Osteoblast (primary cell): ENCODE measurements at regions not wholly inside any gene's neighbourhood (a gene's known extent, or its start where the extent isn't known, plus 50 kb on each side); places are given as distances from the start of the nearest gene placed in this dataset.

Experiments used
- DNase-seq: peaks from one replicate; pipeline ENCODE4 v3.0.0; 2011; ENCODE audit warnings: low spot score, mixed read lengths; ENCODE audit not compliant: insufficient read length; ENCODE audit errors: missing footprints
- H2AFZ ChIP-seq: 2 replicates; pipeline ENCODE4 v1.6.0; 2011; ENCODE audit warnings: mild to moderate bottlenecking, low read length
- H3K27ac ChIP-seq: 2 replicates; pipeline ENCODE4 v1.5.1; 2011; ENCODE audit warnings: mild to moderate bottlenecking, low read depth, low read length, moderate library complexity
- H3K27me3 ChIP-seq: 2 replicates; pipeline ENCODE4 v1.6.0; 2012; ENCODE audit warnings: mild to moderate bottlenecking, control low read depth, inconsistent platforms, low read length, moderate library complexity; ENCODE audit not compliant: insufficient read depth
- H3K36me3 ChIP-seq: 2 replicates; pipeline ENCODE4 v1.5.1; 2011; ENCODE audit warnings: mild to moderate bottlenecking, low read length, control low read depth, moderate library complexity; ENCODE audit not compliant: insufficient read depth
- H3K4me1 ChIP-seq: 2 replicates; pipeline ENCODE4 v1.5.1; 2011; ENCODE audit warnings: mild to moderate bottlenecking, low read length, control low read depth, moderate library complexity; ENCODE audit not compliant: insufficient read depth
- H3K4me2 ChIP-seq: 2 replicates; pipeline ENCODE4 v1.6.0; 2011; ENCODE audit warnings: mild to moderate bottlenecking, low read length; ENCODE audit not compliant: insufficient read depth
- H3K4me3 ChIP-seq: fragments of 200-600 bp; sonication (generic); 3 replicates; pipeline ENCODE4 v1.5.1; 2012; ENCODE audit warnings: mild to moderate bottlenecking, low read length, inconsistent platforms; ENCODE audit not compliant: insufficient read depth
- H3K79me2 ChIP-seq: 2 replicates; pipeline ENCODE4 v1.6.0; 2012; ENCODE audit warnings: mild to moderate bottlenecking, low read length, control low read depth, inconsistent platforms; ENCODE audit not compliant: insufficient read depth
- H3K9me3 ChIP-seq: 2 replicates; pipeline ENCODE4 v1.5.1; 2011; ENCODE audit warnings: low read depth, low read length, control low read depth
- H4K20me1 ChIP-seq: 2 replicates; pipeline ENCODE4 v1.6.0; 2012; ENCODE audit warnings: mild to moderate bottlenecking, low read length, control low read depth; ENCODE audit not compliant: insufficient read depth
- CTCF ChIP-seq: IDR thresholded peaks from 2 replicates; pipeline ENCODE4 v1.5.1; 2011; ENCODE audit warnings: mild to moderate bottlenecking, low read depth, low read length, moderate library complexity; ENCODE audit errors: extremely low read depth

- H3K4me1 ChIP-seq: no peaks in the 10 kb centered on the region
- H2AFZ ChIP-seq: no peak overlapping the region
- H4K20me1 ChIP-seq: no peaks in the 10 kb centered on the region
- no peak overlapping the region for H3K4me3 ChIP-seq
- no peaks in the 10 kb centered on the region for H3K79me2 ChIP-seq
- H3K9me3 ChIP-seq: peaks cover 2% of the 10 kb centered on the region
- DNase-seq: no peak
- no peak for TF ChIP-seq CTCF
- no peaks in the 10 kb centered on the region for H3K36me3 ChIP-seq
- H3K4me2 ChIP-seq: no peak overlapping the region
- no peaks in the 10 kb centered on the region for H3K27me3 ChIP-seq
- no peak overlapping the region for H3K27ac ChIP-seq
Measured at GRCh38 chr18:78717766-78718150, 261.9 kb upstream of the SALL3 start.

GRCh38 chr18:78719821-78720220, 259.8 kb upstream of the SALL3 start:
- Histone ChIP-seq H3K4me2 (no peak overlapping the region), H4K20me1 (no peaks in the 10 kb centered on the region), H3K27ac (no peak overlapping the region), H3K27me3 (no peaks in the 10 kb centered on the region), H2AFZ (no peak overlapping the region), H3K4me1 (no peaks in the 10 kb centered on the region), H3K4me3 (no peak overlapping the region), H3K79me2 (no peaks in the 10 kb centered on the region), H3K36me3 (no peaks in the 10 kb centered on the region), H3K9me3 (peaks cover 2% of the 10 kb centered on the region)
- no peak for DNase-seq
- no peak for TF ChIP-seq CTCF

GRCh38 chr18:78720456-78721237, 259.0 kb upstream of the SALL3 start:
- Histone ChIP-seq H2AFZ (no peak overlapping the region), H3K4me2 (no peak overlapping the region), H3K4me1 (no peaks in the 10 kb centered on the region), H3K27me3 (no peaks in the 10 kb centered on the region), H3K27ac (no peak overlapping the region), H4K20me1 (no peaks in the 10 kb centered on the region), H3K36me3 (no peaks in the 10 kb centered on the region), H3K4me3 (no peak overlapping the region), H3K79me2 (no peaks in the 10 kb centered on the region), H3K9me3 (peaks cover 6% of the 10 kb centered on the region)
- TF ChIP-seq CTCF: no peak
- DNase-seq: no peak

- H4K20me1 ChIP-seq: no peaks in the 10 kb centered on the region
- peaks cover 6% of the 10 kb centered on the region for H3K9me3 ChIP-seq
- no peak for DNase-seq
- no peak for TF ChIP-seq CTCF
- no peak overlapping the region for H3K27ac ChIP-seq
- H3K4me1 ChIP-seq: no peaks in the 10 kb centered on the region
- no peaks in the 10 kb centered on the region for H3K27me3 ChIP-seq
- H3K36me3 ChIP-seq: no peaks in the 10 kb centered on the region
- no peak overlapping the region for H3K4me2 ChIP-seq
- H3K79me2 ChIP-seq: no peaks in the 10 kb centered on the region
- no peak overlapping the region for H3K4me3 ChIP-seq
- H2AFZ ChIP-seq: no peak overlapping the region
Measured at GRCh38 chr18:78721238-78721875, 258.3 kb upstream of the SALL3 start.
